WTC11 (cell line): ENCODE measurements at regions not wholly inside any gene's neighbourhood (a gene's known extent, or its start where the extent isn't known, plus 50 kb on each side); places are given as distances from the start of the nearest gene placed in this dataset.

Experiments
- ATAC-seq: fragments of 200-7000 bp; cut with Tn5 transposase; 2 replicates; pipeline ENCODE4 v1.10.0; 2021; ENCODE audit warnings: mild to moderate bottlenecking, moderate library complexity
- CTCF ChIA-PET: fragments of 300-600 bp; sonication (Branson Sonifier 250); formaldehyde crosslinking; loops from one replicate; lab custom pipeline; 2021; ENCODE audit warnings: antibody characterized with exemption; lab: Charles Lee
- POLR2A ChIA-PET: fragments of 350-600 bp; sonication (Branson Sonifier 250); formaldehyde crosslinking; loops from one replicate; lab custom pipeline; 2021; ENCODE audit warnings: antibody characterized with exemption; lab: Charles Lee
- DNase-seq: peaks from one replicate; pipeline ENCODE4 v3.0.0; 2021; ENCODE audit warnings: low spot score
- H3K27ac Mint-ChIP-seq: 2 replicates; pipeline ENCODE4 v1.8.0; 2021; ENCODE audit warnings: mixed read lengths
- H3K27me3 Mint-ChIP-seq: 2 replicates; pipeline ENCODE4 v1.8.0; 2021; ENCODE audit warnings: low read depth, mild to moderate bottlenecking, moderate library complexity, mixed read lengths
- H3K36me3 Mint-ChIP-seq: 2 replicates; pipeline ENCODE4 v1.8.0; 2021; ENCODE audit warnings: mixed read lengths
- H3K4me1 Mint-ChIP-seq: 2 replicates; pipeline ENCODE4 v1.8.0; 2022; ENCODE audit warnings: mixed read lengths
- H3K4me3 Mint-ChIP-seq: 2 replicates; pipeline ENCODE4 v1.8.0; 2021; ENCODE audit warnings: mild to moderate bottlenecking, moderate library complexity, mixed read lengths
- H3K9me3 Mint-ChIP-seq: 2 replicates; pipeline ENCODE4 v1.8.0; 2021; ENCODE audit warnings: mixed read lengths
- ARID4B ChIP-seq: sonication (generic); formaldehyde crosslinking; IDR thresholded peaks from 2 replicates; pipeline ENCODE4 v1.8.0; 2023; ENCODE audit warnings: missing genetic modification reagents, mild to moderate bottlenecking, borderline replicate concordance
- ATF1 ChIP-seq: sonication (generic); formaldehyde crosslinking; IDR thresholded peaks from 2 replicates; pipeline ENCODE4 v1.8.1; 2023; ENCODE audit warnings: mild to moderate bottlenecking, moderate library complexity, missing genetic modification reagents
- CDX4 ChIP-seq: fragments of 250-450 bp; sonication (Bioruptor Pico); IDR thresholded peaks from 2 replicates; pipeline ENCODE4 v1.9.0; 2021; ENCODE audit warnings: moderate library complexity, mild to moderate bottlenecking, inconsistent platforms, borderline replicate concordance
- CREM ChIP-seq: sonication (generic); formaldehyde crosslinking; IDR thresholded peaks from 2 replicates; pipeline ENCODE4 v1.8.1; 2022; ENCODE audit warnings: mild to moderate bottlenecking, missing genetic modification reagents, moderate library complexity
- ERG ChIP-seq: fragments of 250-450 bp; sonication (Bioruptor Pico); IDR thresholded peaks from 2 replicates; pipeline ENCODE4 v1.8.0; 2021; ENCODE audit warnings: mild to moderate bottlenecking
- FOXJ3 ChIP-seq: sonication (generic); formaldehyde crosslinking; IDR thresholded peaks from 2 replicates; pipeline ENCODE4 v1.9.0; 2021; ENCODE audit warnings: missing genetic modification reagents, mild to moderate bottlenecking, borderline replicate concordance
- HMGA2 ChIP-seq: fragments of 250-450 bp; sonication (Bioruptor Pico); IDR thresholded peaks from 2 replicates; pipeline ENCODE4 v1.4.0; 2021; ENCODE audit warnings: mild to moderate bottlenecking, moderate library complexity
- JUN ChIP-seq: sonication (generic); formaldehyde crosslinking; IDR thresholded peaks from 2 replicates; pipeline ENCODE4 v1.8.0; 2023; ENCODE audit warnings: mild to moderate bottlenecking, missing genetic modification reagents
- MYBL2 ChIP-seq: sonication (generic); formaldehyde crosslinking; IDR thresholded peaks from 2 replicates; pipeline ENCODE4 v1.8.1; 2023; ENCODE audit warnings: mild to moderate bottlenecking, moderate library complexity, missing genetic modification reagents
- NFE2L1 ChIP-seq: sonication (generic); formaldehyde crosslinking; IDR thresholded peaks from 2 replicates; pipeline ENCODE4 v1.8.1; 2023; ENCODE audit warnings: missing genetic modification reagents
- OVOL2 ChIP-seq: fragments of 250-450 bp; sonication (Bioruptor Pico); IDR thresholded peaks from 2 replicates; pipeline ENCODE4 v1.9.0; 2021; ENCODE audit warnings: mild to moderate bottlenecking, borderline replicate concordance
- TEAD4 ChIP-seq: sonication (generic); formaldehyde crosslinking; IDR thresholded peaks from 2 replicates; pipeline ENCODE4 v1.8.0; 2022; ENCODE audit warnings: mild to moderate bottlenecking, missing genetic modification reagents
- USF2 ChIP-seq: sonication (generic); formaldehyde crosslinking; IDR thresholded peaks from 2 replicates; pipeline ENCODE4 v1.8.1; 2023; ENCODE audit warnings: mild to moderate bottlenecking, missing genetic modification reagents, moderate library complexity
- TF ChIP-seq, protein P1 (sequence below): sonication (generic); formaldehyde crosslinking; IDR thresholded peaks from 2 replicates; pipeline ENCODE4 v1.8.0; 2022; ENCODE audit warnings: mild to moderate bottlenecking, missing genetic modification reagents
- TF ChIP-seq, protein P2 (sequence below): sonication (generic); formaldehyde crosslinking; IDR thresholded peaks from 2 replicates; pipeline ENCODE4 v1.8.1; 2023; ENCODE audit warnings: mild to moderate bottlenecking, missing genetic modification reagents, moderate library complexity
- TF ChIP-seq, protein P3 (sequence below): fragments of 250-450 bp; sonication (Bioruptor Pico); IDR thresholded peaks from 2 replicates; pipeline ENCODE4 v1.9.0; 2021; ENCODE audit warnings: mild to moderate bottlenecking
- TF ChIP-seq, protein P4 (sequence below): sonication (generic); formaldehyde crosslinking; IDR thresholded peaks from 2 replicates; pipeline ENCODE4 v1.8.0; 2022; ENCODE audit warnings: mild to moderate bottlenecking, missing genetic modification reagents

- no peaks in the 10 kb centered on the region for H3K36me3 Mint-ChIP-seq
- H3K4me3 Mint-ChIP-seq = no peak overlapping the region
- H3K9me3 Mint-ChIP-seq = no peaks in the 10 kb centered on the region
- ATAC-seq (no peak), DNase-seq (no peak)
- CTCF ChIA-PET = no interaction called here
- no peak overlapping the region for H3K27ac Mint-ChIP-seq
- 0 out of 2 replicates have a peak, but pooled peaks cover 2% of the 10 kb centered on the region for H3K4me1 Mint-ChIP-seq
- POLR2A ChIA-PET = no interaction called here
- H3K27me3 Mint-ChIP-seq = no peaks in the 10 kb centered on the region
- TF ChIP-seq TEAD4 (CRISPR knock-in tag) (no peak), CREM (CRISPR knock-in tag) (no peak), CDX4 (CRISPR knock-in tag) (no peak), OVOL2 (CRISPR knock-in tag) (no peak), JUN (CRISPR knock-in tag) (no peak), USF2 (CRISPR knock-in tag) (no peak), MYBL2 (CRISPR knock-in tag) (no peak)
- TF ChIP-seq, protein P1, sequence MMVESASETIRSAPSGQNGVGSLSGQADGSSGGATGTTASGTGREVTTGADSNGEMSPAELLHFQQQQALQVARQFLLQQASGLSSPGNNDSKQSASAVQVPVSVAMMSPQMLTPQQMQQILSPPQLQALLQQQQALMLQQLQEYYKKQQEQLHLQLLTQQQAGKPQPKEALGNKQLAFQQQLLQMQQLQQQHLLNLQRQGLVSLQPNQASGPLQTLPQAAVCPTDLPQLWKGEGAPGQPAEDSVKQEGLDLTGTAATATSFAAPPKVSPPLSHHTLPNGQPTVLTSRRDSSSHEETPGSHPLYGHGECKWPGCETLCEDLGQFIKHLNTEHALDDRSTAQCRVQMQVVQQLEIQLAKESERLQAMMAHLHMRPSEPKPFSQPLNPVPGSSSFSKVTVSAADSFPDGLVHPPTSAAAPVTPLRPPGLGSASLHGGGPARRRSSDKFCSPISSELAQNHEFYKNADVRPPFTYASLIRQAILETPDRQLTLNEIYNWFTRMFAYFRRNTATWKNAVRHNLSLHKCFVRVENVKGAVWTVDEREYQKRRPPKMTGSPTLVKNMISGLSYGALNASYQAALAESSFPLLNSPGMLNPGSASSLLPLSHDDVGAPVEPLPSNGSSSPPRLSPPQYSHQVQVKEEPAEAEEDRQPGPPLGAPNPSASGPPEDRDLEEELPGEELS = no peak
- TF ChIP-seq, protein P2, sequence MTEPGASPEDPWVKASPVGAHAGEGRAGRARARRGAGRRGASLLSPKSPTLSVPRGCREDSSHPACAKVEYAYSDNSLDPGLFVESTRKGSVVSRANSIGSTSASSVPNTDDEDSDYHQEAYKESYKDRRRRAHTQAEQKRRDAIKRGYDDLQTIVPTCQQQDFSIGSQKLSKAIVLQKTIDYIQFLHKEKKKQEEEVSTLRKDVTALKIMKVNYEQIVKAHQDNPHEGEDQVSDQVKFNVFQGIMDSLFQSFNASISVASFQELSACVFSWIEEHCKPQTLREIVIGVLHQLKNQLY = no peak
- TF ChIP-seq, protein P3, sequence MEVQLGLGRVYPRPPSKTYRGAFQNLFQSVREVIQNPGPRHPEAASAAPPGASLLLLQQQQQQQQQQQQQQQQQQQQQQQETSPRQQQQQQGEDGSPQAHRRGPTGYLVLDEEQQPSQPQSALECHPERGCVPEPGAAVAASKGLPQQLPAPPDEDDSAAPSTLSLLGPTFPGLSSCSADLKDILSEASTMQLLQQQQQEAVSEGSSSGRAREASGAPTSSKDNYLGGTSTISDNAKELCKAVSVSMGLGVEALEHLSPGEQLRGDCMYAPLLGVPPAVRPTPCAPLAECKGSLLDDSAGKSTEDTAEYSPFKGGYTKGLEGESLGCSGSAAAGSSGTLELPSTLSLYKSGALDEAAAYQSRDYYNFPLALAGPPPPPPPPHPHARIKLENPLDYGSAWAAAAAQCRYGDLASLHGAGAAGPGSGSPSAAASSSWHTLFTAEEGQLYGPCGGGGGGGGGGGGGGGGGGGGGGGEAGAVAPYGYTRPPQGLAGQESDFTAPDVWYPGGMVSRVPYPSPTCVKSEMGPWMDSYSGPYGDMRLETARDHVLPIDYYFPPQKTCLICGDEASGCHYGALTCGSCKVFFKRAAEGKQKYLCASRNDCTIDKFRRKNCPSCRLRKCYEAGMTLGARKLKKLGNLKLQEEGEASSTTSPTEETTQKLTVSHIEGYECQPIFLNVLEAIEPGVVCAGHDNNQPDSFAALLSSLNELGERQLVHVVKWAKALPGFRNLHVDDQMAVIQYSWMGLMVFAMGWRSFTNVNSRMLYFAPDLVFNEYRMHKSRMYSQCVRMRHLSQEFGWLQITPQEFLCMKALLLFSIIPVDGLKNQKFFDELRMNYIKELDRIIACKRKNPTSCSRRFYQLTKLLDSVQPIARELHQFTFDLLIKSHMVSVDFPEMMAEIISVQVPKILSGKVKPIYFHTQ (CRISPR knock-in tag) = no peak
These were observed 56.5 kb upstream of the RASGEF1B start for GRCh38 chr4:81528200-81528599.

GRCh38 chr4:81527709-81528108 lies 56.0 kb upstream of the RASGEF1B start:
- Mint-ChIP-seq H3K36me3 (no peaks in the 10 kb centered on the region), H3K27ac (no peak overlapping the region), H3K4me1 (0 out of 2 replicates have a peak, but pooled peaks cover 2% of the 10 kb centered on the region), H3K9me3 (no peaks in the 10 kb centered on the region), H3K4me3 (no peak overlapping the region), H3K27me3 (no peaks in the 10 kb centered on the region)
- ChIA-PET POLR2A (no interaction called here), CTCF (no interaction called here)
- DNase-seq (no peak), ATAC-seq (no peak)
- TF ChIP-seq HMGA2 = no peak
- no peak for TF ChIP-seq ARID4B (CRISPR knock-in tag)
- no peak for TF ChIP-seq ERG (CRISPR knock-in tag)
- no peak for TF ChIP-seq NFE2L1 (CRISPR knock-in tag)
- TF ChIP-seq, protein P3 (CRISPR knock-in tag) = no peak
- TF ChIP-seq, protein P4, sequence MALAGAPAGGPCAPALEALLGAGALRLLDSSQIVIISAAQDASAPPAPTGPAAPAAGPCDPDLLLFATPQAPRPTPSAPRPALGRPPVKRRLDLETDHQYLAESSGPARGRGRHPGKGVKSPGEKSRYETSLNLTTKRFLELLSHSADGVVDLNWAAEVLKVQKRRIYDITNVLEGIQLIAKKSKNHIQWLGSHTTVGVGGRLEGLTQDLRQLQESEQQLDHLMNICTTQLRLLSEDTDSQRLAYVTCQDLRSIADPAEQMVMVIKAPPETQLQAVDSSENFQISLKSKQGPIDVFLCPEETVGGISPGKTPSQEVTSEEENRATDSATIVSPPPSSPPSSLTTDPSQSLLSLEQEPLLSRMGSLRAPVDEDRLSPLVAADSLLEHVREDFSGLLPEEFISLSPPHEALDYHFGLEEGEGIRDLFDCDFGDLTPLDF (CRISPR knock-in tag) = no peak
- TF ChIP-seq ATF1 (CRISPR knock-in tag) = no peak
- no peak for TF ChIP-seq JUN (CRISPR knock-in tag)
- no peak for TF ChIP-seq FOXJ3 (CRISPR knock-in tag)
